HG03460 (cell line): ENCODE measurements at regions not wholly inside any gene's neighbourhood (a gene's known extent, or its start where the extent isn't known, plus 50 kb on each side); places are given as distances from the start of the nearest gene placed in this dataset.

Experiments used
- ATAC-seq: cut with Tn5 transposase; IDR thresholded peaks from one replicate; pipeline ENCODE4 v1.9.1; 2021; ENCODE audit not compliant: unreplicated experiment

DNA sequence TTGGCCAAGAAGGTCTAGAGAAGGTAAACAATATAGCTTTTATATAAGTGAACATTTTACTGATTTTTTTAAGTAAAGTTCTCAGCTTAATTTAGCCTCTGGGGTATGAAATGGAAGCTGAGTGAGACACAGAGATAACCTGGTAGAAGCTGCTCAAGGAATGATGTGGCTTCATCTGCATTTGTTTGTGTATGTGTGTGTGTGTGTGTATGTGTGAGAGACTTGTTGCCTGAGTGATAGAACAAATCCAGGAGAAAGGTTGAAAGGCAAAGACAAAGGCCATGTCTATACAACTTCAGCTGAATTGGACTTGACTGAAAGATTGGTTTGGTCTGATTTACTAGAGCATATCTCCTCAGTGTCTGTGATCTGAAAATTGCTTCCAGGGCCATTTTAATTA lies 63.6 kb downstream of the PCDH7 start:
- ATAC-seq = no peak

DNA sequence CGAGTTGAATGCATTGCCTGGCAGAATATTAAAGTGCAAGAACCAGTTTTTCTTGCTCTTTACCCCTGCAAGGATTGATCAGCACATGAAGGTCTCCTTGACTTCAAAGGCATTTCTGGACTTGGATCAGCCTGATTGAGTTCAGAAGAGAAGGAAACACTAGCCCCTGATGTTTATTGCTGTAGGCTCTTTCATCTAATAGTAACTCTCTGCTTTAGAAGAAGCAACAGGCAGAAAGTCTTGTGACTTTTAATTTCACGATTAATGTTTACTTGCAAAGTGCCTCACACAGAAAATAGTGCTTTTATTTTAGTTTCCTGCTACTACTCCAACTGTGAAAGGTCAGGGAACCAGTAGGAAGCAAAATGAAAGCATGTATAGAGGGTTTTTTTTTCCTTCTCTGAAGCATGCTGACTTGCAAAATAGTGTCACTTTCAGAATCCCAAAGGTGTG lies 69.1 kb downstream of the PCDH7 start:
- ATAC-seq = no peak

DNA sequence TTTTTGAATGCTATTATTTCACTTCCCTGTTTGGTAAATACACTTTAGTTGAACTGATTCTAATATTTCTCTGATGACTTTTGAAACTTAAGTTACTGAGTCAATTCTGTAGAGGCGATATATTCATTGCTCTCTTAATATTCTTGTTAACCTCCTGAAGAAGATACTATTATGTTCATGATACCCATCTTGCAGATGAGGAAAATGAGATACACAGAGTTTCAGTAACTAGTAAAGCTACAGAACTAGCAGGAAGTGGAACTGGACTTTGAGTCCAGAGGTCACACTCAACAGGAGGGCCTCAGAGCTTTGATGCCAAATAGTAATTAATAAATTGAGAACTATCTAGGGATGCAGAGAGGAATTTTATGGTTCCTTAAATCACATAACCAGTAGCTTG lies 70.0 kb downstream of the PCDH7 start:
- ATAC-seq = no peak

DNA sequence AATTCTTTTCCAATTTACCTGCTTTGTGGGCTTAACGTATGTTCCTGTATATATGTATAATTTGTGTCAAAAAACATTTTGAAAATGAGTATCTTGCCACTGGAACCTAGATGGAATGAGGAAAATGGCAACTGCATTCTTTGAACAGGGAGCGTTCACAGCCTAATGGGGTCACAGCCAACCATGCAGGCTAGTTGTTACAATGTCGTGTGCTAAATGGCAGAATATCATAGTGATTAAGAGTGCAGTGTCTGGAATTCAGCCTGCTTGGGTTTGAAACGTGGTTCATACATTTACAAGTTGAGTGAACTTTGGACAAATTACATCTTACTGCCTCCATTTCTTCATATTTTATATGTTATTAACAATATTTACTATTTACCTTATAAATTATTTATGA lies 70.8 kb downstream of the PCDH7 start:
- no peak for ATAC-seq

DNA sequence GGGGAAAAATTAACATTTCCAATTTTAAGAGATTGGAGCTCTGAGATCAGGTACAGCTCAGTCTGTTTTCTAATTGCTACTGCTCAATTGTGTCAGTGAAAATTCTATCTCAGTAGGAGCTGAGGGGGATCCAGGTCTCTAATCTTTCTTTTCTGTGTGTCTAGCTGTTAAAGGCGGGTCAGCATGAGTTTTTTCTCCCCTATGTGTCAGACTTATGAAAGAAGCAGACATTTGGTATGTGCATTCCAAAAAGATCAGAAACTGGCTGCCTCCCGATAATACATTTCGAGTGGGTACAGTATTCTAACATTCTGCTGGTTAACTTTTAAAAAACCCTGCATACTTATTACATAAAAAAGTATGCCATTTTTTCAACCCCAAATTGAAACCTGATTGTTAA lies 72.4 kb downstream of the PCDH7 start:
- no peak for ATAC-seq

DNA sequence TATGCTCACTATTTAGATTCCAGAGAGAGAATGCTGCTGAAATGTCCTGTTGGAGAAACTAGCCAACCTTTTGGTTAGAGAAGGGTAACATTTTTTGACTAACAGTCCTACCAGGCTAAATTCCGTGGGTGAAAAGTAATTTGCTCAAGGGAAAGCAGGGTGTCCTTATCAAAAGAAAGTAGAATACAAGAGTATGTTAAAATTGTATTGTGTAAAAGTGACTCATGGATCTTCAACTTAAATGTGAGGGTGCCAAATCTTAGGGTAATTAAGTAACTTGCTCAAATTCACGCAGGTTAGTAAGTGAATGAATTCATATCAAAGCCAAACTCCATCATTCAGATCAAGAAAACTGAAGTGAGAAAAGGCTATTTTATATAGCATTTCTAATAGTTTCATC lies 81.7 kb downstream of the PCDH7 start:
- no peak for ATAC-seq

DNA sequence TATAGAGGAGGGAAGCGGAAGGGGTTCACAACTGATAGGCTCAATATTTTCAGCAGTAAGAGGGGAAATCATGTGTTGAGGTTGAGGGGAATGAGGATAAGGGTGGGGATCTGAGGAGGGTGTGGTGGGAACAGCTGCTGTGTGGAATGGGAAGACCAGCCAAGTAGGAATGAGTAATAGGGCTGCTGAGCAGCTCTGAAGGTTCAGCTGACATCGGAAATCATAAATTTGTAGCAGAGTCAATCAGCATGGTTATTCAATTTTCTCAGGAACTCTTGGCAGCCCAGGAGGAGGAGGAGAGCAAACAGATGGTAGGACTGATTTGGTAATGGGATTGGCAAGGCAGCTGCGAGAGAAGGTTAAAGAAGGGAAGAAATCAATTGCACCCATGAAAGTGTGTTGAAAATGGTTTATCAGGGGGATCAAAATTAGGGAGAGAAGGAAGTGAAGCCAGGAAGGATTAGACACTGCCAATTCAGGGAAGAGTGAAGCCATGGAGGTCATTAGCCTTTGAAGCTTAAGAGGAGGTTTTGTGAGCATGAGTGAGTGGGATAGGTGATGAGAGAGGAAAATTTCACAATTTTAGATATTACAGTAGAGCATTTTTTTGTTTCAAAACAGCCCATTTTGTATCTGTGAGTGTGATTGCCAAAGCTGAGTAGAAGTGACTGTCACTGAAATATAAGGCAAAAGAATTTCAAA lies 82.6 kb downstream of the PCDH7 start:
- no peak for ATAC-seq

DNA sequence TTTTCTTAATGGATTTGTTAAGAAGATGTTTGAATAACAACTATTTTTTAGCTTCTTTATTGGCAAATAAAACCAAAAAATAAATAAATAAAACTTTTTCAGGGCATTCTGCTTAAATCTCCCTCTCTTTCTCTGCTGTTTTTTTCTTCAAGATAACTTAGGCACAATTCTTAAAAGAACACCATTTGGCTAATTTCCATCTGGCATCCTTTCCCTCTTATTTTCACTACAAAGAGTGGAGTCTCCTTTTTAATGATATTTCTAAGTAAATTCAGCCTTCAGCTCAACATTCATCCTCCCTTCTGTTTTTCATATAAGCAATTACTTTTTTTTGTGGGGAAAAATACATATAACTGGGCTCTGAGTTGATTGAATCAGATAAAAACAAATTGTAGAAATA lies 88.1 kb downstream of the PCDH7 start:
- no peak for ATAC-seq

DNA sequence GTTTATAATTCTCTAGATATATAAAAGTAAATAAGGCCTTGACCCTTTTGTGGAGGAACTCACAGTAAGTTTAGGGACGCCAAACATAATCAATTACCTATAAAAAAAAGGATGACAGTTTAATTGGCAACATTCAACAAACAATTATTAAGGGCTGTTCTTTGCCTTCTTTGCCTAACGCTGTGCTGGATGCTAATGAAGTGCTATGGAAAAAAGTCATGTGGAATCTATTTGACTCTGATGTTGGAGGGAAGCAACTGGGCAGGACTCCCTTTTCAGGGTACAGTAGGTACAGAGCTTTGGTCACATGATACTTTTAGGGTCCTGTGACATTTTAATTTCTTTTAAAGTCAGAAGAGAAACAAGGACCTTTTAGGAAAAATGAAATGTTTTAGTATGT lies 91.1 kb downstream of the PCDH7 start:
- ATAC-seq = no peak

DNA sequence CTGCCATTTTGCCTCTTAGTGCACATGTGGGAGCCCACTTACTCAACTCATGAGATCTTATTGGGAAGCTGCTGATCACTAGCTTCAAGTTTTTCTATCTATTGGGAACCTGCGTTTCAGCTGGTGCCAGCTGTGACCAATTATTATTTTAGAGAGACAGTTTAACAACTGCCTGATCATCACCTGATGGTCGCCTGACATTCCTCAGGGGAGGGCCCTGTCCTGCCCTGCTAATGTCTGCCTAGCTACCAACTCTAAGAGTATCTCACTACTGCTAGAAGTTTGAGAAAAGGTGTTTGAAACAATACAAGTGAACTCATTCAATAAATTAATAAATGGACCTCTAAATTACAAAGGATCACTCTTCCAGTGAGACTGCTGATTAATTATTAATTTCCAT lies 95.5 kb downstream of the PCDH7 start:
- ATAC-seq = no peak

DNA sequence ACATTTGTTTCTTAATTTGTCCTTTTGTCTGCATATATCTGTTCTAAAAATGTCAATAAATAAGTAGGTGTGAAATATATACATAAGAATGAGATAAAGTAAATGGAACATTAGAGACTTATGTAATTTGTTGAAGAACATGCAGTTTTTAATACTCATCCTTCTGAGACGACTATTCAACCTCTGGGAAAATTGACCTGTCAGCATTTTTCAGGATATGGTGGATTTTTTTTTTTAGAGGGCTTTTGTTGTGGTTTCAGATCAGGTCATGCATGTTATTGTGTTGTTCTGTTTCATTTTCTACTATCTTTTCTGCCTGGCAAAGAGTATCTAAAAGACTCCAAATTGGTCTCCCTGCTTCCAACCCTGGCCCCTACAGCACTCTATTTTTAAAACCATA lies 97.3 kb downstream of the PCDH7 start:
- no peak for ATAC-seq

DNA sequence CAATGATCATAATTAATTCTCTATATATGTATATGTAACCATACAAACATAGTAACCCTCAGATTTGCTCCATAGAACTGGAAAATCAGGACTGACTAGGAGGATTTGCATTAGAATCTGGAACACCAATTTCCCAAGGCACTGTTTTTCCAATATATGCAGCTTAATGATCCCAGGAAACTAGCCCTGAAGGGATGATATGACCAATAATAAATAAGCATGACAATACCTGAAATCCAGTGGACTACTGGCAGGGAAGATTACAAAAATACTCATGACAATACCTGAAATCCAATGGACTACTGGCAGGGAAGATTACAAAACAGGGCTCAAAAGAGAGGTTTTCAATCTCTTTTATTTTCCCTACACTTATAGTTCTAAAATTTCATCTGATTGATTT lies 98.4 kb downstream of the PCDH7 start:
- no peak for ATAC-seq

DNA sequence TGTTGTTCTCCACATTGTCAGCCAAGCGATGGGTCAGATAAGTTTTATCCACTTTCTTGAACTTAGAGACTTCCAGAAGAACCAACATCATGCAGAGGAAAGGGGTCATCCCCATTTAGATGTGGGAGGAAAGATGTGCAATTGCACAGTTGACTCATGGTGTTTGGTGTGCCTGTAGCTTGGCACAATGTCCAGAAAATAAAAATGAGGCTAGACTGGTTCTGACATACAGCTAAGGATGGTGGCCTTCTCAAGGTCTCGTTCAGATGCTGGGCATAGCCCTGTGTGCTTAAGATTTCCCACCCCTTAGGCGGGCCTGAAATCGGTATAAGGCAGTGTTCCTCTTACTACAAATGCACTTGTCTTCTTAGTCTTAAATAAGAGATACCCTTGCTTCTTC lies 101.1 kb downstream of the PCDH7 start:
- ATAC-seq = no peak

DNA sequence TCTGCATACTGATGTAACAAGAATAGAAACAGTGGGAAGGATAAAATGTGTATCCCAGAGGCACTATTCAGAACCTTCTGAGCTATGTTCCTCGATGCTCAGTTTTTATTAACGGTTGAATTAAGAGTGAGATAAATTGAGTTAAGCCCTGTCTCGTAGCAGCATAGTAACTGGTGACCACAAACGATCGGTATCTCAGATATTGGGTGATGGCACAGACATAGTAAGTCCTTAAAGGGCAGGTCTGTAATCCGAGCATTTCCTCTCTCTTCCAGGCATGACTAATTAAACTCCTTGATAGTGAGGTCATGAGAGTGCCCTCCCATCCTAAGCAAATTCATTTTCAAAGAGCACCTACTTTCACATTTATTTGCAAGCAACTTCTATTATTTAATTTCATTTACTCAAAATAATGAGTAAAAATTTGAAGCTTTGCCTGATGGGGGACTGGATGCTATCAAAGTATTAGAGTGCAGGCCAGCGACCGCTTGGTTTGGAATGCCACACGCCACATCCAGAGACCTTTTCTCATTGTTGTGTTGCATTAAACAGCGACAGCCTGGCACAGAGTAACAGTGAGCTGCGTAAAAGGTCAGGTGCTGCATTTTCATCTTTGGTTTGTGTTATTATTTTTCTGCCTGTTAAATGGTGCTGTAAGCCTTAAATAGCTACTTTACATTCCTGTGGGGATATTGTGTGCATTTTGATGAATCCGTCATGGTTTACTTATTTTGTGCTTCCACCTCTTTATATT lies 101.9 kb downstream of the PCDH7 start:
- no peak for ATAC-seq

DNA sequence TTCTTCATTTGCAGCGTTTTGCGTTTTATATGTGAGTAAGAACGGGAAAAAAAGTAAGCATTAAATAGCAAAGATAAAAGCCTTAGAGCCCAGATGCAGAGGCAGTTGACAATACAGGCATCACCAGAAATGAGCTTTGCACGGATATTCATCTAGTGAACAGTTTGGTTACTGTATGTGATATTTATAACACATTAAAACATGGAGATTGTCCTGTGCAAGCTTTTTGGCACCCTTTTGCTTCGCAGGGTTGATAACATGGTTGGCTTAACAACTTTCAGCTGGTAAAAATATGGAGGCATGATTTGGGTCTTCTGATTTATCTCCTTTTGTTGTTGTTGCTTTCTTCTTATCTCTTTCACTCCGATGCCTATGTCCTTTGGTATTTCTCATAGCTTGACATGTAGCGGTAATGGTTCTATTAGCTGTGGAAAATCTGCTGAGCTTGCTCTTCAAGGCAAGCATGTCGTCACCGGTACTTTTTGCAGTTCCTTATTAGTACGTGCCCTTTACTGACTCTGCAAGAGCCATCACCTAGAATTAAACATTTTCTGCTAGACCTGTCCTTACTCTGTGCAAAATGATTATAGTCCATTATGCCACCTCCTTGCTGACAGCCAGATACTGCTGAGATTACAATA lies 102.9 kb downstream of the PCDH7 start:
- ATAC-seq = no peak

DNA sequence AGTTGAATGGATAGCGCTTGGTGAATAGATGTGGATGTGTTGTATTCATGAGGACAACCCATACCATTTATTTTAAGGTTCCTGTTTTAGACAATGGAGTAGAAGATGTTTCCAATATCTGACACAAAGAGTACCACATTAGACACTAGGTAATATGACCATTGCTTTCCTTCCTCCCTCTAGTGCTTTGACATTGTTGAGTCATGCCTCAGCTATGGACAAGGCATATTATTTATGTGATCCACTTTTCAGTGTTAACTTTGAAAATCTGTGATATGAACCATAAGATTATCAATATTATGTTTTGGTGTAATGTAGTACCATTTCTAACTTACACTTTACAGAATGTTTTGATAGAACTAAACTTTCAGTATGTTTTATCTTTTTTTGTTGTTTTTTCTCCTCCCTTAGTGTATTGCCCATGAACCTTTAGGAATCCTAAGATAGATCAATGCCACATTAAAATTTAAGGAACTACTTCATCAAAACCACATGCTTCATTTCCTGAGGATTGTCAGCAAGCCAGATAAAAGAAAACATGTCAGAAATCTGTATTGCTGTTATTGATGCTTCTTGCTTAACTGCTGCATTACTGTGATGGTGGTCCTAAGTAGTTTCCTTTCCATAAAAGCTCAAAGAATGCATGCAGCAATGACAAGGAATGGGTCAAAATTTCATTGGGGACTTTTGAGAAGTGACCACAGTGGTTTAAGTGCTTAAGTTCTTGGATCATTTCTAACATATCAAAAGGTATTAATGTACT lies 105.0 kb downstream of the PCDH7 start:
- no peak for ATAC-seq

DNA sequence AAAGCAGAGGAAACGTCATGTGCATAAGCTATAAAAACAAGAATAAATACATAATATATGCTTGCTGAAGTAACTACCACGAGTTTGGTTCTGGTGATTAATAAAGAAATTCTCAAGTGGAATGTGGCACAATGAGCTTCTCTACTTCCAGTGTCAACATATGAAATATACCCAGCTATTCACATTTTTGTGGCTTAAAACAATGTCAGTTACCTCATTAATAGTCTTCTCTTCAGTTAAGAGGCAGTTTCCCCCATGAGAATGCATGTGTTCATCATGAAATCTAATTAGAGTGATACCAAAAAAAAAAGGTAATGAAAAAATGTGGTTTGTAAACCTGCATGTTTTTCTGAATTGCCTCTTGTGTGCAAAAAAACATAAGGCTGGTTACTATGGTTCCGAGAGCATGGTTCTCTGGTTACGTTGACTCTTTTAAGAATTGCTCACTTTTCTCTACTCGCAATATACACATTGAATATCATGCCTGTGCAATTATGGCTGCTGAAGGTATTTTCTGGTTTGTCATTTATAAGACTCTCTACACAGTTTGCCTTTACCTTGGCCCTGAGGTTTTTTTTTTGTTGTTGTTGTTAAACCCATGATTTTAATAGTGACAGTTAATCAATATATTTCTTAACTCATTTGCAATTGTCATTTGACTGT lies 108.2 kb downstream of the PCDH7 start:
- no peak for ATAC-seq

DNA sequence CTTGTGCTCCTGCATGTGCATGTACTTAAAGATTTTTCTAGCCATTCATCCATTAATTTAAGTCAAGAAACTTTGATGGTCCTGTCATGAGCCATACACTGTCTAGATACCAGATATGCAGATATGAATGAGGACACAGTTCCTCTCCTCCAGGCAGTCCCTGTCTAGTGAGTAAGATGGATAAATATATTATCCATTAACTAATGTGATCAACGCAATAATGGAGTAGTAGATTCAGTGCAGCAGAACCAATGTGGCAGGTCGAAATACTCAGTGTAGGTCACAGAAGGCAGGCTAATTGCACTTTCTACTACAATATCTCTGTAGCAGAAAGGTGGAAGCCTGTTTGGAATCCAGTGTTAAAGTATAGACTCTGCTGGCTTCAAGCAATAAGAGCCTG lies 112.5 kb downstream of the PCDH7 start:
- ATAC-seq = no peak

DNA sequence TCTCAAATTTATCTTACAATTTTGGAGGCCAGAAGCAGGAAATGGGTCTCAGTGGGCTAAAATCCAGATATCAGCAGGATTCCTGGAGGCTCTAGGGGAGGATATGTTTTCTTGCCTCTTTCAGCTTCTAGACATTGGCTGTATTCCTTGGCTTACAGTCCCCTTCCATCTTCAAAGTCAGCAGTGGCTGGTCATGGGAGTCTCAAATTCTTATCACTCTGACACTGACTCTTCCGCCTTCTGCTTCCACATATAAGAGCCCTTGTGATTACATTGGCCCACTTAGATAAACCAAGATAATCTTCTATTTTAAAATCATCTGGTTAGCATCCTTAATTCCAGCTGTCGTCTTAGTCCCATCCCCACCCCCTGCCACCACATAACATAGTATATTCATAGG lies 113.0 kb downstream of the PCDH7 start:
- no peak for ATAC-seq

DNA sequence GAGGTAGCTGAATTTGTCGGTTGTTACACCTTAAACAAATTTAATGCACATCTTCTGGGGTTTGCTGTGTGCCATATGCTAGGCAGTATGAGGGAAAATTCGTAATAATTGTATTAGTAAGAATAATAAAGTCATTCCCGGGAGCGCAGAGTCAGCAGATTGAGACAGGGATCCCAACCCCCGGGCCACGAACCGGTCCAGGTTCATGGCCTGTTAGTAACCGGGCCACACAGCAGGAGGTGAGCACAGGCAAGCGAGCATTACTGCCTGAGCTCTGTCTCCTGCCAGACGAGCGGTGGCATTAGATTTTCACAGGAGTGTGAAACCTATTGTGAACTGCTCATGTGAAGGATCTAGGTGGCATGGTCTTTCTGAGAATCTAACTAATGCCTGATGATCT lies 114.9 kb downstream of the PCDH7 start:
- no peak for ATAC-seq

DNA sequence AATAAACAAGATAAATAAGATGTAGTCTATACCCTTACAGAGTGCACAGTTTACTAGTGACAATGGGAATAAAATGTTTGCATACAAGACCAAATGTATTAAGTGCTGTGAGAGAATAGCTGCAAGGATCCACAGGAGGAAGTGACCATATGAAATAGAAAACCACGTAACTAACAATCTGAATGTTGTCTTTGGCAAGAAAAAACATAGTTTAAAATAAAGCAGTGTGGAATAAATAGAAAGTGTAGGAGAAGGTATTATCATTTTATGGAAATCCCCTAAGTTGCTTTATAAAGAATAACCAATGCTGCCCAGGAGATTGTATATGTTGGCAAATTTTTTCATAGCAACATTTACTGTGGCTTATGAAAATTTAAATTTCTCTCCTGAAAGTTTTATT lies 116.1 kb downstream of the PCDH7 start:
- no peak for ATAC-seq
